Naive thymus-derived CD4-positive, alpha-beta T cell (primary cell): ENCODE measurements at regions not wholly inside any gene's neighbourhood (a gene's known extent, or its start where the extent isn't known, plus 50 kb on each side); places are given as distances from the start of the nearest gene placed in this dataset.

Experiments
- ATAC-seq: fragments of 150-1000 bp; cut with Tn5 transposase; 2 replicates; pipeline ENCODE4 v1.10.0; 2021; ENCODE audit warnings: mild to moderate bottlenecking, moderate library complexity
- CTCF ChIA-PET: fragments of 350-600 bp; sonication (Branson Sonifier 250); formaldehyde crosslinking; loops from one replicate; lab custom pipeline; 2021; ENCODE audit warnings: antibody characterized with exemption; lab: Charles Lee
- POLR2A ChIA-PET: fragments of 350-600 bp; sonication (Branson Sonifier 250); formaldehyde crosslinking; loops from one replicate; lab custom pipeline; 2021; ENCODE audit warnings: antibody characterized with exemption, inconsistent platforms; lab: Charles Lee
- DNase-seq, 9 donors: peaks; one replicate each; pipeline versions ENCODE4 v3.0.0 to v3.0.0-alpha.2; 2020 to 2022; ENCODE audit warnings: mixed read lengths in 1 of 9
- H3K27ac ChIP-seq: one replicate; pipeline ENCODE4 v1.7.0; 2013; ENCODE audit warnings: mild to moderate bottlenecking, low read depth, low read length, moderate library complexity
- H3K27me3 ChIP-seq, 2 donors: one replicate each; pipeline ENCODE4 v1.7.0; 2013; ENCODE audit warnings: low read length in 2 of 2, mild to moderate bottlenecking in 2 of 2, moderate library complexity in 2 of 2; ENCODE audit not compliant: control insufficient read depth in 2 of 2, insufficient read depth in 2 of 2
- H3K36me3 ChIP-seq, 3 experiments: 1 replicate in 2 of 3; 2 replicates in 1 of 3; pipeline ENCODE4 v1.7.0; 2013; ENCODE audit warnings: low read length in 3 of 3, mild to moderate bottlenecking in 3 of 3, moderate library complexity in 1 of 3; ENCODE audit not compliant: insufficient read depth in 3 of 3, control insufficient read depth in 2 of 3
- H3K4me1 ChIP-seq, 2 donors: one replicate each; pipeline ENCODE4 v1.7.0; 2013; ENCODE audit warnings: low read length in 2 of 2, mild to moderate bottlenecking in 2 of 2, moderate library complexity in 1 of 2; ENCODE audit not compliant: control insufficient read depth in 2 of 2, insufficient read depth in 2 of 2
- H3K4me3 ChIP-seq: 2 replicates; pipeline ENCODE4 v1.7.0; 2013; ENCODE audit warnings: mild to moderate bottlenecking, low read length
- H3K9me3 ChIP-seq, 3 experiments: 1 replicate in 2 of 3; 2 replicates in 1 of 3; pipeline ENCODE4 v1.7.0; 2013; ENCODE audit warnings: low read length in 3 of 3; ENCODE audit not compliant: control insufficient read depth in 2 of 3
- H3K27ac Mint-ChIP-seq, 9 donors: one replicate each; pipeline ENCODE4 v1.8.0; 2020 to 2022; ENCODE audit warnings: mixed read lengths in 9 of 9, mild to moderate bottlenecking in 8 of 9, moderate library complexity in 5 of 9, inconsistent platforms in 2 of 9
- H3K27me3 Mint-ChIP-seq, 5 donors: one replicate each; pipeline ENCODE4 v1.8.0; 2021 to 2022; ENCODE audit warnings: mixed read lengths in 5 of 5, mild to moderate bottlenecking in 1 of 5
- H3K36me3 Mint-ChIP-seq, 5 donors: one replicate each; pipeline ENCODE4 v1.8.0; 2020 to 2022; ENCODE audit warnings: mixed read lengths in 5 of 5, mild to moderate bottlenecking in 3 of 5, inconsistent platforms in 1 of 5
- H3K4me1 Mint-ChIP-seq, 7 donors: one replicate each; pipeline ENCODE4 v1.8.0; 2020 to 2022; ENCODE audit warnings: mixed read lengths in 7 of 7, mild to moderate bottlenecking in 3 of 7, inconsistent platforms in 1 of 7
- H3K4me3 Mint-ChIP-seq, 10 donors: one replicate each; pipeline ENCODE4 v1.8.0; 2020 to 2022; ENCODE audit warnings: mild to moderate bottlenecking in 10 of 10, mixed read lengths in 10 of 10, moderate library complexity in 6 of 10, inconsistent platforms in 2 of 10
- H3K9me3 Mint-ChIP-seq, 11 donors: one replicate each; pipeline ENCODE4 v1.8.0; 2020 to 2022; ENCODE audit warnings: mixed read lengths in 11 of 11, mild to moderate bottlenecking in 4 of 11, inconsistent platforms in 1 of 11, moderate library complexity in 1 of 11
- intact Hi-C, 2 donors: fragments of 100-400 bp; cut with micrococcal nuclease; formaldehyde crosslinking; loops; one replicate each; pipeline ENCODE4 v1.15.1; 2023

DNA sequence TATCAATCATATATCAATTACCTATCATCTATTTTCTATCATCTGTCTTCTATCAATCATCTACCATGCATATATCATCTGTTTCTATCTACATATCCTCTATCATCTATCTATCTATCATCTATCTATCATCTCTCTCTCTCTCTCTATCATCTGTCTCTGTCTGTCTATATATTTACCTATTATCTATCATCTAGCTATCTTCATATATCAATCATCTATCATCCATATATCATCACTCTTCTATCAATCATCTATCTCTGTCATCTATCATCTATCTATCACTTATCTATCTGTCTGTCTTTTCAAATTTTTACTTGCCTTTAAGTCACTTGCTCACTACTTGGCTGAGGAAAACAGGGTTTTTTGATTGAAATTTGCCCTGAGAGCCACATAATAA, 592.3 kb downstream of the DCDC2C start:
- intact Hi-C loops: no loop called here
- no peak for ATAC-seq

DNA sequence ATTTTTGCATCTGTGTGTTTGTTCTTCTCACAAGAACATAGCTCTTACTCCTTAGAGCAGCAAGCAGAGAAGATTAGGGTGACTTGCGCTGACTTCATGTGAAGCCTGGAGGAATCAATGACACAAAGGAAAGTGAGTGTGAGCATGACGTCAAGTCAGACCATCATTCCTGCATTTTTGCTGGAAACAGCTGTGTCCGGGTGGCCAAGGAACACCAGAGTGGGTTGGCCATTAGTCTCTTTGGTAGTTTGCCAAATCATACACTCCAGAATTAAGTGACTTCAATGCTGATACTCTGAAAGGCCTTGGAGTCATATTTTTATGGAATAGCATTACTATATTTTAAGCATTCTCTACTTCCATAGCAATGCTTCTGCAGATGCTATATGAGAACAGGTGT, 597.2 kb downstream of the DCDC2C start:
- Histone ChIP-seq H3K4me1 (no peaks in the 10 kb centered on the region), H3K27ac (no peak overlapping the region), H3K27me3 (no peaks in the 10 kb centered on the region), H3K36me3 (no peaks in the 10 kb centered on the region), H3K9me3 (no peaks in the 10 kb centered on the region), H3K4me3 (no peak overlapping the region)
- no peak overlapping the region for H3K27ac Mint-ChIP-seq
- ChIA-PET CTCF (no interaction called here), POLR2A (no interaction called here)
- DNase-seq (no peak), ATAC-seq (no peak)
- H3K4me1 Mint-ChIP-seq: no peaks in the 10 kb centered on the region
- no peaks in the 10 kb centered on the region for H3K27me3 Mint-ChIP-seq
- intact Hi-C loops: no loop called here
- peaks cover 0 to 15% (median 3%) of the 10 kb centered on the region in 11 donors for H3K9me3 Mint-ChIP-seq
- no peak overlapping the region for H3K4me3 Mint-ChIP-seq
- no peaks in the 10 kb centered on the region for H3K36me3 Mint-ChIP-seq

More for the DNA sequence above, 592.3 kb downstream of the DCDC2C start:
- no peaks in the 10 kb centered on the region for H3K9me3 ChIP-seq
- Mint-ChIP-seq H3K9me3 (peaks cover 0 to 10% (median 0%) of the 10 kb centered on the region in 11 donors), H3K4me1 (no peaks in the 10 kb centered on the region), H3K27me3 (no peaks in the 10 kb centered on the region), H3K27ac (no peak overlapping the region), H3K36me3 (no peaks in the 10 kb centered on the region), H3K4me3 (no peak overlapping the region)
- DNase-seq: no peak
- POLR2A ChIA-PET: no interaction called here
- CTCF ChIA-PET: no interaction called here
- no peak overlapping the region for H3K4me3 ChIP-seq
- H3K27me3 ChIP-seq: no peaks in the 10 kb centered on the region
- H3K4me1 ChIP-seq: no peaks in the 10 kb centered on the region
- no peaks in the 10 kb centered on the region for H3K36me3 ChIP-seq
- no peak overlapping the region for H3K27ac ChIP-seq

DNA sequence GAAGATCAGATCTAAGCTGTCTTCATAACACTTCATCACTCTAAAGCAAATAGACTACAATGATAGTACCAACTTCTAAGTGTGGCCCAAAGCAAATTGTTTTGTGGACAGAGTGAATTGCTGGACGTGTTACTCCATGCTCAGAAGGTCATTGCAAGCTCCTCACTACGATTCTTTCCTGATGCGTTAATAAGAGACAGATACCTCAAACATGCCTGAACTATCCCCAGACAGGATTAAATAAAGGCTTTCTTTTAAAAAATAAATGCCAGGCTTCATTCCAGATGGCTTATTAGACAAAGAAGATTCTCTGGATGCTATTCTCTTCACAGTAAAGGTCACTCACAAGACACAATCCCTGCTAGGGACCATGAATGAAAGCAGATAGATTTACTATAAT, 621.2 kb downstream of the DCDC2C start:
- Mint-ChIP-seq H3K4me1 (no peaks in the 10 kb centered on the region), H3K36me3 (no peaks in the 10 kb centered on the region), H3K27ac (no peak overlapping the region), H3K27me3 (no peaks in the 10 kb centered on the region), H3K9me3 (peaks cover 0 to 9% (median 0%) of the 10 kb centered on the region in 11 donors), H3K4me3 (no peak overlapping the region)
- intact Hi-C loops: no loop called here
- no peak overlapping the region for H3K4me3 ChIP-seq
- H3K36me3 ChIP-seq: no peaks in the 10 kb centered on the region
- H3K4me1 ChIP-seq: no peaks in the 10 kb centered on the region
- no peak for ATAC-seq
- ChIA-PET POLR2A (no interaction called here), CTCF (no interaction called here)
- no peaks in the 10 kb centered on the region for H3K27me3 ChIP-seq
- H3K9me3 ChIP-seq: no peaks in the 10 kb centered on the region
- no peak overlapping the region for H3K27ac ChIP-seq
- DNase-seq: no peak

DNA sequence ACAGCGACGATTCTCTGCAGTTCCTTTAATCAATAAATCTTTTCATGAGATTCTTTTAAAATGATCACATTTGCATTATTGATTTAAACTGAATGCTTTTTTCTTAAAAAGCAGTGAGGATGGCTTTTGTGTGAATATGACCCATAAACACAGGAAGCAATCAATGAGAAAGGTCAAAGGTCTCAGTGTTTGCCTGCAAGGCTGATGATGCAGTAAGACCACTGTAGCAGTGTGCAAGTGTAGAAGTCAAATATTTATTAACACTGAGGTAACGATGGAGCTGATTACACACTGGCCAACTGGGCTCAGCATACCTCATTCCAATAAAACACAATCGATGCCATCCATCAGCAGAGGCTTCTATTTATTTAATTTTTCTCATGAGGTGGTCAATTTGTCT, 633.5 kb downstream of the DCDC2C start:
- no peaks in the 10 kb centered on the region for H3K9me3 ChIP-seq
- ATAC-seq (no peak), DNase-seq (no peak)
- ChIA-PET POLR2A (no interaction called here), CTCF (no interaction called here)
- intact Hi-C loops: no loop called here
- H3K4me3 Mint-ChIP-seq: no peak overlapping the region
- H3K27me3 ChIP-seq: no peaks in the 10 kb centered on the region
- H3K27me3 Mint-ChIP-seq: no peaks in the 10 kb centered on the region
- H3K4me3 ChIP-seq: no peak overlapping the region
- H3K9me3 Mint-ChIP-seq: peaks cover 0 to 21% (median 1%) of the 10 kb centered on the region in 11 donors
- no peaks in the 10 kb centered on the region for H3K36me3 ChIP-seq
- H3K27ac ChIP-seq: no peak overlapping the region
- no peaks in the 10 kb centered on the region for H3K4me1 ChIP-seq
- no peaks in the 10 kb centered on the region for H3K4me1 Mint-ChIP-seq
- no peak overlapping the region for H3K27ac Mint-ChIP-seq
- H3K36me3 Mint-ChIP-seq: no peaks in the 10 kb centered on the region

DNA sequence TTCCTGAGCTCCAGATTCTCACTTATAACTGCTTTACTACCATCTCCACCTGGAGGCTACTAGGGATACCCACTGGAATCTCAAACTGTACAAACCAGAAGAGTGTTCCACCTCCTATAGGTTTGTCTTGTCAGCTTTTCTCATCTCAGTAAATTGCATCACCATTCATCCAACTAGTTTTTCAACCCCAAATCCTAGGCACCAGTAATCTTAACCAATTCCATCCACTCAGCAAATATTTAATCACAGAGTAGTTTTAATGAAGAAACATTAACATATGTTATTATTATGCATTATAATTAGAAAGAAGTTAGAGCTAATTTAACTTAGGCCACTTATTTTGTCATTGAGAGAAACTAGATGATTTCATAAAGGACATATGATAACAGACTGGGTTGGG, 635.0 kb downstream of the DCDC2C start:
- Histone ChIP-seq H3K27me3 (no peaks in the 10 kb centered on the region), H3K9me3 (no peaks in the 10 kb centered on the region), H3K4me3 (no peak overlapping the region), H3K36me3 (no peaks in the 10 kb centered on the region), H3K4me1 (no peaks in the 10 kb centered on the region), H3K27ac (no peak overlapping the region)
- H3K4me3 Mint-ChIP-seq: no peak overlapping the region
- ChIA-PET CTCF (no interaction called here), POLR2A (no interaction called here)
- H3K9me3 Mint-ChIP-seq: peaks cover 3 to 23% (median 5%) of the 10 kb centered on the region in 11 donors
- no peak overlapping the region for H3K27ac Mint-ChIP-seq
- no peaks in the 10 kb centered on the region for H3K27me3 Mint-ChIP-seq
- no peaks in the 10 kb centered on the region for H3K36me3 Mint-ChIP-seq
- H3K4me1 Mint-ChIP-seq: no peaks in the 10 kb centered on the region
- intact Hi-C loops: no loop called here
- DNase-seq: no peak
- no peak for ATAC-seq

DNA sequence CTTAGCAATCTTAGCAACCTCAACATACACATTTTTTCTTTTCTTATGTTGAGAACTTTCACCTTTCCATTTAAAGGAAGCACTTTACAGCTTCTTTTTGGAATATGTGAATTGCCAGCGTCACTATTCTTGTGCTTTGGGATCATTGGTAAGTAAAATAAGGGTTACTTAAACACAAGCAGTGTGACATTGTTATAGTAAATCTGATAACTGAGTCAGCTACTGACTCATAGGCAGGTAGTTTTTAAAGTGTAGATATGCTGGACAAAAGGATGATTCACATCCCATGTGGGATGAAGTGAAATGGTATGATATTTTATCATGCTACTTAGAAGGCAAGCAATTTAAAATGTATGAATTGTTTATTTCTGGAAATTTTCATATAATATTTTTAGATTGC, 637.2 kb downstream of the DCDC2C start:
- H3K36me3 Mint-ChIP-seq: no peaks in the 10 kb centered on the region
- H3K36me3 ChIP-seq: no peaks in the 10 kb centered on the region
- no peak overlapping the region for H3K4me3 ChIP-seq
- POLR2A ChIA-PET: no interaction called here
- DNase-seq (no peak), ATAC-seq (no peak)
- H3K9me3 ChIP-seq: no peaks in the 10 kb centered on the region
- no peak overlapping the region for H3K27ac Mint-ChIP-seq
- CTCF ChIA-PET: no interaction called here
- no peaks in the 10 kb centered on the region for H3K27me3 ChIP-seq
- no peaks in the 10 kb centered on the region for H3K4me1 ChIP-seq
- H3K4me3 Mint-ChIP-seq: no peak overlapping the region
- no peak overlapping the region for H3K27ac ChIP-seq
- intact Hi-C loops: no loop called here
- H3K27me3 Mint-ChIP-seq: no peaks in the 10 kb centered on the region
- no peaks in the 10 kb centered on the region for H3K4me1 Mint-ChIP-seq
- H3K9me3 Mint-ChIP-seq: peaks cover 0 to 27% (median 6%) of the 10 kb centered on the region in 11 donors

DNA sequence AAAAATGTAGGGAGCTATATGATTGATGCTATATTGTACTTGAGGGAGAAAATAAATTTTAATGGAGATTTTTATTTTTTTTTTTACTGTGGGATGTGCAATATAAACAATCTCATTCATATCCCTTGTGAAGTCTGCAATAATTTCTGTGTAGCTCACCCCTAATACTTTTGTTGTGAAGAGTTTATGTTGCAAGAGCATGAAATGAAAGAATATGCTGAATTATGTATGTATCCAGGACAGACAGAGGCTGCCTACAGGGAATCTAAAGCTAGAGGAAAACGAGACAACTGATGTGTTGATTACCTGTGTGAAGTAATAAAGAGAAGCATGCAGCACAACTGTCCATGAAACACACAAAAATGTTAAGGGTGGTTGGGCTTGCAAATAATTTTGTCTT, 643.3 kb downstream of the DCDC2C start:
- CTCF ChIA-PET: no interaction called here
- H3K27me3 ChIP-seq: no peaks in the 10 kb centered on the region
- no peaks in the 10 kb centered on the region for H3K9me3 ChIP-seq
- H3K4me1 ChIP-seq: no peaks in the 10 kb centered on the region
- H3K9me3 Mint-ChIP-seq: peaks cover 0 to 26% (median 9%) of the 10 kb centered on the region in 11 donors
- POLR2A ChIA-PET: no interaction called here
- ATAC-seq (no peak), DNase-seq (no peak)
- H3K4me3 Mint-ChIP-seq: no peak overlapping the region
- H3K36me3 ChIP-seq: no peaks in the 10 kb centered on the region
- intact Hi-C loops: no loop called here
- H3K36me3 Mint-ChIP-seq: no peaks in the 10 kb centered on the region
- H3K4me3 ChIP-seq: no peak overlapping the region
- no peaks in the 10 kb centered on the region for H3K27me3 Mint-ChIP-seq
- no peak overlapping the region for H3K27ac Mint-ChIP-seq
- H3K27ac ChIP-seq: no peak overlapping the region
- no peaks in the 10 kb centered on the region for H3K4me1 Mint-ChIP-seq
